ENCODE measurements at regions not wholly inside any gene's neighbourhood (a gene's known extent, or its start where the extent isn't known, plus 50 kb on each side); places are given as distances from the start of the nearest gene placed in this dataset.

- no peak for TF ChIP-seq EP300 (IDR thresholded peaks at IDR 0.05; ENCODE audit: low read depth)
- no peak for TF ChIP-seq CTCF (IDR thresholded peaks at IDR 0.05)
Measured at GRCh38 chr2:78646533-78647364, 378.8 kb upstream of the REG3G start.

All from transverse colon (tissue), 3 donors.